Choroid plexus epithelial cell (primary cell): ENCODE measurements at regions not wholly inside any gene's neighbourhood (a gene's known extent, or its start where the extent isn't known, plus 50 kb on each side); places are given as distances from the start of the nearest gene placed in this dataset.

Experiments
- DNase-seq: peaks from one replicate; pipeline ENCODE4 v3.0.0-alpha.2; 2010; ENCODE audit warnings: low read depth
- H3K4me3 ChIP-seq: 2 replicates; pipeline ENCODE4 v1.5.1; 2011; ENCODE audit warnings: low read depth, mild to moderate bottlenecking, control low read depth, low read length, moderate library complexity
- TF ChIP-seq, protein P1 (sequence below): conservative IDR thresholded peaks from 2 replicates; pipeline ENCODE4 v1.5.1; 2011; ENCODE audit warnings: low read depth, mild to moderate bottlenecking, control low read depth, inconsistent platforms, low read length, moderate library complexity

GRCh38 chr10:112024079-112024478, 159.5 kb downstream of the GPAM start:
- TF ChIP-seq, protein P1, sequence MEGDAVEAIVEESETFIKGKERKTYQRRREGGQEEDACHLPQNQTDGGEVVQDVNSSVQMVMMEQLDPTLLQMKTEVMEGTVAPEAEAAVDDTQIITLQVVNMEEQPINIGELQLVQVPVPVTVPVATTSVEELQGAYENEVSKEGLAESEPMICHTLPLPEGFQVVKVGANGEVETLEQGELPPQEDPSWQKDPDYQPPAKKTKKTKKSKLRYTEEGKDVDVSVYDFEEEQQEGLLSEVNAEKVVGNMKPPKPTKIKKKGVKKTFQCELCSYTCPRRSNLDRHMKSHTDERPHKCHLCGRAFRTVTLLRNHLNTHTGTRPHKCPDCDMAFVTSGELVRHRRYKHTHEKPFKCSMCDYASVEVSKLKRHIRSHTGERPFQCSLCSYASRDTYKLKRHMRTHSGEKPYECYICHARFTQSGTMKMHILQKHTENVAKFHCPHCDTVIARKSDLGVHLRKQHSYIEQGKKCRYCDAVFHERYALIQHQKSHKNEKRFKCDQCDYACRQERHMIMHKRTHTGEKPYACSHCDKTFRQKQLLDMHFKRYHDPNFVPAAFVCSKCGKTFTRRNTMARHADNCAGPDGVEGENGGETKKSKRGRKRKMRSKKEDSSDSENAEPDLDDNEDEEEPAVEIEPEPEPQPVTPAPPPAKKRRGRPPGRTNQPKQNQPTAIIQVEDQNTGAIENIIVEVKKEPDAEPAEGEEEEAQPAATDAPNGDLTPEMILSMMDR = no peak
- no peak for DNase-seq
- no peak overlapping the region for H3K4me3 ChIP-seq

DNA sequence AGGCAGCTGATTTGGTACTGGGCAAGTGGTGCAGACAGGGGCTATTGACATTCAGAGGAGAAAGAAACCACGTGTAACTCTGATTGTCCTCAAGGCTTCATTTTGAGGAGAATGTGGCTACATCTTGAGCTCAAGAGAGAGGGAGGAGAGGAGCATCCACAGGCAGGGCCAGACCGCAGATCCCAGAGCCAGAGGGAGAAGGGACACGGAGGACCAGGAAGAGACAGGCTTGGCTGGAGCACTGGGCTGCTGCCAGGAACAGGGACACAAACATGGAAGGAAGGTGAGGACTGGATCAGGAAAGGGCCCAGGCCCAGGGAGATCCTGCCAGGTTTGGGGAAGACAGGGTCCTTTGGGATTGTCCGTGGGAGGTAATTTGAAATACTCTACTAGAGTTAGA, 158.3 kb downstream of the GPAM start:
- TF ChIP-seq, protein P1 = no peak
- no peak for DNase-seq
- no peak overlapping the region for H3K4me3 ChIP-seq

DNA sequence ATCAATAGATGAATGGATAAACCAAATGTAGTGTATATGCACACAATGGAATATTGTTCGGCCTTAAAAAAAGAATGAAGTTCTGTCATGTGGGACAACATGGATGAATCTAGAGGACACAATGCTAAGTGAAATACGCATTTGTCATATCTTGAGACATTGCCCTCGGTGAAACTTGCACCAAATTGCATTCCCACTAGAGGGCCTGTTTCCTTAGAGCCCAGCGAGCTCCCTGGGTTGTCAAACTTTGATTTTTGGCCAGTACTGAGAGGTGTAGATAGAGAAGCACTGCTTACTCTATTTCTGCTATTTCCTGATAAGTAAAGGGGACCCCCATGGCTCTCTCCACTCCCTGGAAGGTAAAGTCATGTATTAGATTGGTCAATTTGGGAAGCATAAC, 157.1 kb downstream of the GPAM start:
- no peak for DNase-seq
- TF ChIP-seq, protein P1 = peak; percentile 9
- no peak overlapping the region for H3K4me3 ChIP-seq

GRCh38 chr10:112027731-112028280, 155.8 kb downstream of the GPAM start:
- TF ChIP-seq, protein P1 = no peak
- no peak overlapping the region for H3K4me3 ChIP-seq
- no peak for DNase-seq

GRCh38 chr10:112030431-112030830, 153.1 kb downstream of the GPAM start:
- TF ChIP-seq, protein P1 = no peak
- no peak for DNase-seq
- no peak overlapping the region for H3K4me3 ChIP-seq

GRCh38 chr10:112039823-112040222, 143.7 kb downstream of the GPAM start:
- H3K4me3 ChIP-seq = no peak overlapping the region
- no peak for DNase-seq
- TF ChIP-seq, protein P1 = no peak

- no peak overlapping the region for H3K4me3 ChIP-seq
- no peak for DNase-seq
- TF ChIP-seq, protein P1 = no peak
Measured at GRCh38 chr10:112040696-112041095, 142.9 kb downstream of the GPAM start.
